Embryonic facial prominence (tissue), 1 donor: ENCODE measurements at regions not wholly inside any gene's neighbourhood (a gene's known extent, or its start where the extent isn't known, plus 50 kb on each side); places are given as distances from the start of the nearest gene placed in this dataset.

ENCODE experiments used
- DNase-seq: peaks from one replicate; pipeline ENCODE4 v3.0.0-alpha.2; 2016; ENCODE audit errors: extremely low spot score

GRCh38 chr2:23237147-23237546, 147.8 kb upstream of the KLHL29 start:
- no peak for DNase-seq

GRCh38 chr2:23238011-23238657, 146.8 kb upstream of the KLHL29 start:
- no peak for DNase-seq

GRCh38 chr2:23239374-23239773, 145.6 kb upstream of the KLHL29 start:
- DNase-seq = no peak

- no peak for DNase-seq
Measured at GRCh38 chr2:23241121-23241520, 143.9 kb upstream of the KLHL29 start.

- DNase-seq = no peak
Measured at GRCh38 chr2:23241611-23242245, 143.3 kb upstream of the KLHL29 start.

GRCh38 chr2:23243073-23243659, 141.8 kb upstream of the KLHL29 start:
- DNase-seq = no peak

- DNase-seq = no peak
Measured at GRCh38 chr2:23244617-23245016, 140.4 kb upstream of the KLHL29 start.

- no peak for DNase-seq
Measured at GRCh38 chr2:23246992-23247683, 137.8 kb upstream of the KLHL29 start.

GRCh38 chr2:23248667-23249066, 136.3 kb upstream of the KLHL29 start:
- no peak for DNase-seq

GRCh38 chr2:23249348-23249747, 135.6 kb upstream of the KLHL29 start:
- DNase-seq = no peak

- DNase-seq = no peak
Measured at GRCh38 chr2:23250371-23250770, 134.6 kb upstream of the KLHL29 start.

GRCh38 chr2:23256643-23257042, 128.3 kb upstream of the KLHL29 start:
- no peak for DNase-seq

- no peak for DNase-seq
Measured at GRCh38 chr2:23260621-23261020, 124.4 kb upstream of the KLHL29 start.

GRCh38 chr2:23268467-23269263, 116.3 kb upstream of the KLHL29 start:
- no peak for DNase-seq

- no peak for DNase-seq
Measured at GRCh38 chr2:23269747-23270146, 115.2 kb upstream of the KLHL29 start.

- DNase-seq = no peak
Measured at GRCh38 chr2:23270810-23271209, 114.2 kb upstream of the KLHL29 start.

- DNase-seq = no peak
Measured at GRCh38 chr2:23271230-23271629, 113.7 kb upstream of the KLHL29 start.

GRCh38 chr2:23273786-23274185, 111.2 kb upstream of the KLHL29 start:
- no peak for DNase-seq

GRCh38 chr2:23280401-23280800, 104.6 kb upstream of the KLHL29 start:
- DNase-seq = no peak

GRCh38 chr2:23283653-23284052, 101.3 kb upstream of the KLHL29 start:
- DNase-seq = no peak

- no peak for DNase-seq
Measured at GRCh38 chr2:23285091-23285800, 99.7 kb upstream of the KLHL29 start.
